HG02571 (cell line): ENCODE measurements at regions not wholly inside any gene's neighbourhood (a gene's known extent, or its start where the extent isn't known, plus 50 kb on each side); places are given as distances from the start of the nearest gene placed in this dataset.

Experiments used
- ATAC-seq: cut with Tn5 transposase; IDR thresholded peaks from one replicate; pipeline ENCODE4 v1.9.1; 2021; ENCODE audit warnings: mild to moderate bottlenecking, moderate library complexity; ENCODE audit not compliant: unreplicated experiment

DNA sequence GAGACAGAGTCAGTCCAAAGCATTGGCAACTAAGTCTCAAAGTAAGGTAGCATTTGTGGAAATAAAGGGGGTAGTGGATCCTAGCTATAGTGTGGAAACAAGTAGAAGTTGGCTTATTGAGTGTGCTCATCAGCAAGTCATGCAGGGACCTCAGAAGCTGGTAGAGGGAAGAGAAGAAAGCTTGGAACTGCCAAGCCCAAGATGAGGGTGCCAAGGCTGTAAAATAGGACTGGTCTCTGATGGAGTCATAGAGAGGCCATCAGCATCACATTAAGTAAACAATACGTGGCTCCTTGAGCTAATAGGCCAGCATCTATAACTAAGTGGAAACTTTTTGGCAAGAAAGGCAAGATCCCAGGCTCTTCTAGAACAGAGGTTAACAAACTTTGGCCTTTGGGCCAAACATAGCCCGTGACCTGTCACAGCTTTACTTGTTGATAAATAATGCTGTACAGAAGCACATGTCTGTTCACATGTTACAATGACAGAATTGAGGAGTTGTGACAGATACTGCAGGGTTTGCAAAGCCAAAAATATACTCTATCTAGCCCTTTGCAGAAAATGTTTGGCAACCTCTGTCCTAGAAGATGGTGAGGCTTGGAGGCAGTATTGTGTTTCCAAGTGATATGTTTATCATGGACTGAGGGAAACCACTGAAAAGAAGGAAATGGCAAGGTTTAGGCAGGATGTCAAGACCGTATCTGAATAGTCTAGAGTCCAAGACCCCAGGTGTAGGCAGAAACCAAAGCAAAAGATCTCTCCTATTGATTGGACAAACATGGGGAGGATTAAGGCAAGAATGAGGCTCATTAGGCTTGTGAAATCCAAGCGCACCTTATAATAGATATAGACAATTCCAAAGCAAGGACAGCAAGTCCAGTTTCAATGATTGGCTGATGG, 62.5 kb upstream of the CD44 start:
- ATAC-seq: no peak

DNA sequence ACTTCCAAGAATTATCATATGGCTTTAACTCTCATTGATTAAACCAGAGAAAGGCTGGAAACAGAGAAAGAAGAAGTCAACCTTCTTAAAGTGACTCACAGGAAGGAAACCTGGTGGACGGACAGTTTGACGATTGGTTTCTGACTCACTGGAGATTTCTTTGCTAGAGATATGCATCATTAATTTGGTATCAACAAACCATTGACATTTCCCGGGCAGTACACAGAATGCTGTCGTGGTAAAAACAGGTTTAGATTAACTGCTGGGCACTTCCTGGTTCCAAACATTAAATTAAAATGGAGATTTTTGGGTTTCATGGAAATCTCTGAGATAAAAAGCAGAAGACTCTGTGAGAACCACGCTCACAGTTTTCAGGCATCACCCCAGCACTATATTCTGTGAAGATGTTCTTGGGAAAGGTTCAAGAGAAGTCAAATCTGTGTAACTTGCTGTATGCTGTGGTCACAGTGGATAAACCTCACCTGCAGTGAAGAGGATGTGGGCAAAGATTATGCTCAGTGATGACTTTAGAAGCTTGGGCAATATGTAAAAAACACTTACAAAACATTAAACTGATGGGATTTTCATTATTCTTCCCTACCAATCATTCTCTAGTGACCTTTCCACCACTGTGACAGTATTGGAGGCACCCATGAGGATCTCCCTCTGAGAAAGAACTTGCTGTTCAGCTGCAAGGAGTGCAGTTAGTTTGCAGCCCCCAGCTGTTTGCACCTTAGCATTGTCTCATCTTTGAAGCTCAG, 61.1 kb upstream of the CD44 start:
- ATAC-seq: no peak

DNA sequence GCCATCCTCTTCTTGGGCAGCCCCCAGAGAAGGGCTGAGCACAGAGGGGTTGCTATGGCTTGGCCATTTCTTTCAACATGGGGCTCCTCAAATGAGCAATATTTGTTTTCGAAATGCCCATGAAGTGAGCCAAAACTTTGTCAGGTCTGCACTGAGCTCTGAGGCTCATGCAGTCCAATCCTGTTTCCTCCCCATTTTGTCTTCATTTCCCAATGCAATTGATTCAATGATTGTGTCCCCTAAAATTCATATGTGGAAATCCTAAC, 60.6 kb upstream of the CD44 start:
- ATAC-seq: no peak

DNA sequence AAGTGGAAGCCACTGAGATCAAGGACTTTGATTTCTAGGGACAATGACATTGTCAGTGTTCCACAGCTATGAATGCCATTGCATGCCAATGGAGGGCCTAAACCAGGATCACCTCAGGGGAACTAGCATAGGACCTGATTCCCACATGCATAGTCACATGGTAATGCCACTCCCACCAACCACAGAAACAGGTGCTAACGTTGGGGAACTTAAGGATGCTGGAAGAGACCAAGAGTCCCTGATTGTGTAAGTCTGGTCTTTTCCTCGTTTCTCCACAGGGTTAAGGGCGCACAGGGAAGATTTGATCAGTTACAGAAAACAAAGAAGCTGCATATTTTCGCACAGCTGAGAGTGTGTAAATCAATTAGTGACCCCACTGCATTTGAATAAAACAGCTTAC, 59.4 kb upstream of the CD44 start:
- ATAC-seq: no peak

DNA sequence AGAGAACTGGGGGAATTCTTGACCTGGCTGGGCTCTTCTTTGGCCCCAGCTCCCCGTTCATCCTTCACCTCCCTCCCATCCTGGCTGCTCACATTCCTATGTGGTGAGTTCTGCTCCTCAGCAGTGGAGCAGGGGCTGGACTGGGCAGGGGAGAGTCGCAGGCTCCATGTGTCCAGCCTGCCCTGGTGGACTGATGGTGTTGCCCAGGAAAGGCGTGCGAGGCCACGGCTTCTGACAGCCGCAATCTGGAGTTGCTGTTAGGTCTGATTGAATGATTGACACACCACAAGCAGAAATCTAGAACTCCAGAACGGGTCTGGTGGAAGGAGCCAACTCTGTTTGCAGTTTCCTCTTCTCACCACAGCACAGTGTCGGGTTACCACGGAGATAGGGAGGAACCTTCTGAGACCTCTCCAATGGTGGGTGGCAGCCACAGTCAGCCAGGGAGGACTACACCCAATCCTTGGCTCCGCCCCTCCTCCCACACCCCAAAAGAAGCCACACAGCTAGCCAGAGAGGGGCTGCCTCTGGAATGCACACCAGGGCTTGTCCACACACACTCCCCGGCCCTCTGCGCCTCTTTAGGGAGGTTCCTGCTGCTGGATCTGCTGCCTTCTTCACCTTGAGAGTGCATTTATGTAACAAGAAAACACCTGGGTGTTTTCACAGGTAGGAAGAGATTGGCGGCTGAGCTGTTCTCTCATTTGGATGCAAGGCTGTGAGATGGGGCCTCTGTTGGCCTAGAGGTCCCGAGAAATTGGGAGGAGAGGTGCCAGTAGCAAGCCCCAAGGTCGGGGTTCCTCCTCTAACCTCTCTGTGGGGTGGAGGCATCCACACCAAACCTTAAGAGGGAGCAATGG, 56.4 kb upstream of the CD44 start:
- ATAC-seq: peak; percentile 79

DNA sequence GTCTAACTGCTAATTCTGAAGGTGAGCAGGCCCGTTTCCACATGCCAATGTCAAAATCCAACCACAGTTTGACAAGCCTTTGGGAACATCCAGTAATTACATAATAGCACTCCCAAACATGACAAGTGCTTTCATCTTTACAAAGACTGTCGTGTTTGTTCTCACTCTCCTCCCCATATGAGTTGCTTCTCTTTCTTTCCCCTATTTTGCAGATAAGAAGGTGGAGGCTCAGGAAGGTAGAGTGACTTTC, 55.9 kb upstream of the CD44 start:
- no peak for ATAC-seq

DNA sequence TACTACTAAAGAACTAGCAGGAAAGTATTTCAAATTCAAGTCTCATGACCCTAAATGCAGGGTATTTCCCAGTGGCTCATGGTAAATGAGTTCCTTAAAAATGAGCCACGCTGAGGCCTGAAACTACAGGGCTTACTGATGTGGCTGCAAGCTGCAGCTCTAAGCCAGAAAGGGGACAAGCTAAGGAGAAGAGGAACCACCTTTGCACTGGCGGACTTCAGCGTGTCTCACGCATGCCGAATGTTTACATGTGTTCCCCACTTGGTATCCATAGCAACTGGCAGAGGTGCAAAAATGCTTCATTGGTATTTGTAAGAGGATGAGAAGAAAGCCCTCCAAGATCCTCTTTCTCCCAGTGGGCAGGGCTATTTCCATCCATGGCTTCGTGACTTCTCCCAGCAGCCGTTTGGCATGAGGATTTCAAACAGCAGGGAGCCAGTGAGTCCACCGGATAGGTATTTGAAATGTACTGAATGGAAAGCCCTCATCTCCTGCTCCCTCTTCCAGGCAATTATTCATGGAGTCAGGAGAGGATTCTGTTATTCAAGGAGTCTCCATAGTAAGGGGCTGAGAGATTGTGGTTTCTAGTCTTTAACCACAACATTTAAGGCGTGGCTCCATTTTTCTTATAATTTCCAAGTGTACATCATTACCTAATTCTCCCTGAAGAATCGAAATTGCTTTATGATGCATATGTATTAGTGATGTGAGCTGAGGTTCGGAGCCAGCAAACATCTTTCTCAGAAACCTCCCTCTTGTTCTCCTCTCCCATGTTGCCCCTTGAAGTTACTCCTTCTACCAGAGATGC, 55.3 kb upstream of the CD44 start:
- peak; percentile 54 for ATAC-seq

DNA sequence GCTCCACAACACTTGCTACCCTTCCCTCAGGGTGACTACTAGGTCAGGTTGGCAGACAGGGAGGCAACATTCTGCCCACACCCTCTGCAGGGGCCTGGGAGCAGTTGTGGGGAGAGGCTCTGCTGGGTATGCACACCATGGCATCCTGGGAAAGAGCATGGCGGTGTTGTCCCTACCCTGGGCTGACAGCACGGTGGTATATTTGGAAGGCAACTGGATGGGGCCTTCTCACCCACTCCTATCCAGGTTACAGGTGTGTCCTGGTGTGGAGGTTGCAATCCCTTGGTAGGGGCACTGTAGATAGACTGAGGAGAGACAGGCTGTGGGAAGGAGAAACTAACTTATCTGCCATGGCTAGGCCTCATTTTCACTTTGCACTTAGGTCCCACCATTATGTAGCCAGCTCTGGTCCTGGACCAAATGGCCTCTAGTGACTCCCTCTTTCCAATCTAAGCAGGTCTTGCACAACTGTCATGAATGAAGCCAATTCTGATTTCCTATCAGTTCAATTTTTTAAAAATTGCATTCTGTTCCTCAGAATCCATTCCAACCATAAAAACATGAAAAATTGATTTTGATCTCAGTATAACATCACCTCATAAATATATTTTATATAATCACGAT, 54.0 kb upstream of the CD44 start:
- no peak for ATAC-seq

DNA sequence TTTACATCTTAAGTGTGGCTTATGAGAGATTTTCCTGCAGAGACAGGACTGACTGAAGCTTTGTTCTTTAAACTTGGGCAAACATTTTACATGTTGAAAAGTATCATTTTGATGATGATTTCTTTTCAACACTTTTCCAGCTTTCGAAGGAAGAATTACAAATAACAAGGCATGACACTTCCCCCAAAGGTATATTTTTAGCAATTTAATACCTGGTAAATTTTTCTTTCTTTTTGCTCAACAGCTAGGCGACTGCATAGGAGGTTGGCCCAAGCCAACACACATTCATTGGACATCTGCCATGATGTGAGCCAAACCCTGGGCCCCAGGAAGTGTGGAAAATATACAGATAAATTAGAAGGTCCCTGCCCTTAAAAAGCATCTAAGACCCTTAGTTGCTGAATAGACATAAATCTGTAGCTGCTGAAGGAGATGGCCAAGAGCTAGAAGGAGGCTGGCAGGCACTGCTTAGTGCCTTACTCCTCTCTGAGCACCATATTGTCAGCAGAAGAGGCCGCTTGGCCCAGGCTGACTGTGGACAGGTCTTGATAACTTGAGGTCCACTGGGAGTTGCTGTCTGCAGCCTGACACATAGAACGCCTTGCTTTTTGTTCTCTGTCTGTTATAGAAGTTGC, 53.3 kb upstream of the CD44 start:
- no peak for ATAC-seq

DNA sequence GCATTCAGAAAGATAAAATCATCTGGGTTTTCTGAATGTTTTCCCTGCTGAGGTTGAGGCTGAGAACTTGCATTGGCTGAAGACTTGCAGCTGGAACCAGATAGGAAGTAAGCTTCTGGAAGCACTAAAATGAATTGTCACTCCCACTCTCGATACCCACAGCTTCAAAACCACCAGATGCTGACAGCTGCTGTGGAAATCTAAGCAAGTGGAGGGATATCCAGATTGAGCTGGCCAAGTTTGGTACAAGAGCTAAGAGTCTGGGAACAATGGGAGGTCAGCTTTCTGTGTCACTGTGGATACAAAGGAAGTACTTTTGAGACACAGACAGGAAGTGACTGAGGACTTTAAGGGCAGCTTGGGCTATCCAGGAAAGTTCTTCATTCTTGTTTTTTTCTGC, 51.3 kb upstream of the CD44 start:
- no peak for ATAC-seq

DNA sequence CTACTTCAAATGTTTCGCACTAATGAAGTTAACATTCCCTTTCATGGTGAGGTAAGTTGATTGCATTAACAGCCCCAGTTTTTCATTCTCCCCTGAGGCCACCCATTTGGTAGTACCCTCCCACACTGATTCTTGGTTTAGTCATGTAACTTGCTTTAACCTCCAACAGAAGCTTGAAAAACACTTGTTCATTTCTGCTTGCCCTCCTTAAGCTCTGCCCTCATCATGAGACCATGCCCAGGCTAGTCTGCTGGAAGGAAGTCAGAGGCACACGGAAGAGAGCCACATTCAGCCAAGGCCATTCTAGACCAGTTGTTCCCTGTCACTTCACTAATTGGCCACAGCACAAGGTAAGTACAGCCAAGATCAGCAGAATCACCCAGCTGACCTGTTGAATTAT, 50.7 kb upstream of the CD44 start:
- ATAC-seq: no peak

DNA sequence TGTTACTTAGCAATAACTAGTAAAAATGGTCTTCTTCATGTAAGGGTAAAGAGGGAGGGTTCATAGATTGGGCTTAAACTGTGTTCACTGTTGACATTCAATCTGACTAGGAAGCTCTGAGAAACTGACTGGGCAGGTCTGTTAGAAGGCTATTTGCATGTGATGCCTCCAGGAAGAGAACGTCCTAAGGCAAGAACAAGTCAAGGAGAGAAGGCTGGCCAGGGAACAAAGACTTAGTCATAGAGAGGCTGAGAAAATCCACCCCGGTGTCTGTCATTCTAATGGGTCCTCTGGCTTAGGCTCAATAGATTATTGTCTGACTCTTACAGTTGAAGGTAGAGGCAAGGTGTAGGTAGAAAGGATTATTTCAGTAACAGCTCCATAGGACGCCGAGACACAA, 50.3 kb upstream of the CD44 start:
- no peak for ATAC-seq
